HCT116 (cell line): ENCODE measurements at regions not wholly inside any gene's neighbourhood (a gene's known extent, or its start where the extent isn't known, plus 50 kb on each side); places are given as distances from the start of the nearest gene placed in this dataset.

Experiments used
- ATAC-seq: fragments of 200-7000 bp; cut with Tn5 transposase; 2 replicates; pipeline ENCODE4 v1.9.1; 2020; ENCODE audit warnings: mild to moderate bottlenecking, moderate library complexity
- BruUV-seq: library from RNA; stranded (reverse); fragments of 400-500 nt; replicated peaks from 2 replicates; lab custom pipeline; 2021; lab: Mats Ljungman, UMichigan
- CTCF ChIA-PET: fragments of 300-600 bp; sonication (Branson Sonifier 250); formaldehyde crosslinking; loops from one replicate; lab custom pipeline; 2021; ENCODE audit warnings: antibody characterized with exemption; lab: Charles Lee
- POLR2A ChIA-PET: fragments of 300-600, 350-600 bp; sonication (Branson Sonifier 250); formaldehyde crosslinking; loops from one replicate; lab custom pipeline; 2021; ENCODE audit warnings: antibody characterized with exemption; lab: Charles Lee
- RAD21 ChIA-PET, 2 experiments: fragments of 300-600 bp; sonication (Branson Sonifier 250); formaldehyde crosslinking; loops; one replicate each; lab custom pipeline; 2023; ENCODE audit warnings: low total read pairs in 2 of 2; ENCODE audit not compliant: uncharacterized antibody in 2 of 2, unreplicated experiment in 2 of 2, low non-redundant PET in 1 of 2; lab: Charles Lee
- DNase-seq: peaks from one replicate; pipeline ENCODE4 v3.0.0-alpha.2; 2010; ENCODE audit warnings: low read depth, low spot score
- H2AFZ ChIP-seq: fragments of 200-600 bp; shearing (Covaris generic), sonication (generic); 2 replicates; pipeline ENCODE4 v1.6.1; 2017; ENCODE audit warnings: low read depth, mixed run types, mixed read lengths, antibody characterized with exemption, low read length; ENCODE audit not compliant: poor library complexity, severe bottlenecking
- H3K27ac ChIP-seq: 2 replicates; pipeline ENCODE4 v1.5.1; 2012; ENCODE audit warnings: low read depth, low read length
- H3K27me3 ChIP-seq: fragments of 200-600 bp; sonication (generic); 2 replicates; pipeline ENCODE4 v1.6.1; 2016; ENCODE audit warnings: mixed run types, low read length, mixed read lengths; ENCODE audit not compliant: insufficient read depth
- H3K36me3 ChIP-seq, 2 experiments: fragments of 200-500 bp in 1 of 2; fragments of 200-600 bp in 1 of 2; sonication (Bioruptor generic) in 1 of 2; sonication (generic) in 1 of 2; 2 replicates each; pipeline versions ENCODE4 v1.5.1 to v1.6.1; 2014 to 2016; ENCODE audit warnings: low read length in 2 of 2, inconsistent platforms in 1 of 2, mixed read lengths in 1 of 2, mixed run types in 1 of 2; ENCODE audit not compliant: insufficient read depth in 2 of 2, control insufficient read depth in 1 of 2
- H3K4me1 ChIP-seq, 2 experiments: fragments of 200-600 bp in 1 of 2; sonication (generic) in 1 of 2; 2 replicates each; pipeline versions ENCODE4 v1.5.1 to v1.6.1; 2012 to 2017; ENCODE audit warnings: low read length in 2 of 2, inconsistent platforms in 1 of 2, mild to moderate bottlenecking in 1 of 2, mixed read lengths in 1 of 2, mixed run types in 1 of 2, moderate library complexity in 1 of 2; ENCODE audit not compliant: insufficient read depth in 2 of 2, control insufficient read depth in 1 of 2
- H3K4me2 ChIP-seq: fragments of 200-600 bp; sonication (generic); 2 replicates; pipeline ENCODE4 v1.6.1; 2017; ENCODE audit warnings: mixed run types, low read length, mixed read lengths
- H3K4me3 ChIP-seq, 2 experiments: fragments of 200-600 bp in 1 of 2; sonication (generic) in 1 of 2; replicated peaks in 1 of 2; 2 replicates each; pipeline ENCODE4 v1.5.1; 2011 to 2016; ENCODE audit warnings: low read length in 2 of 2, control low read depth in 1 of 2, low read depth in 1 of 2, mild to moderate bottlenecking in 1 of 2, mixed read lengths in 1 of 2, mixed run types in 1 of 2
- H3K79me2 ChIP-seq: fragments of 200-600 bp; sonication (generic); 2 replicates; pipeline ENCODE4 v1.6.1; 2017; ENCODE audit warnings: mild to moderate bottlenecking, mixed run types, low read length, moderate library complexity, mixed read lengths; ENCODE audit not compliant: insufficient read depth
- H3K9ac ChIP-seq: fragments of 200-600 bp; sonication (generic); 2 replicates; pipeline ENCODE4 v1.6.1; 2016; ENCODE audit warnings: low read length, mixed read lengths
- H3K9me2 ChIP-seq: fragments of 200-600 bp; sonication (generic), shearing (Covaris generic); 2 replicates; pipeline ENCODE4 v1.6.1; 2017; ENCODE audit warnings: mixed run types, mild to moderate bottlenecking, moderate library complexity; ENCODE audit not compliant: insufficient read depth
- H3K9me3 ChIP-seq, 2 experiments: fragments of 200-500 bp in 1 of 2; fragments of 200-600 bp in 1 of 2; sonication (Bioruptor generic) in 1 of 2; sonication (generic) in 1 of 2; 2 replicates each; pipeline ENCODE4 v1.6.1; 2014 to 2017; ENCODE audit warnings: low read length in 2 of 2, mixed read lengths in 2 of 2, inconsistent platforms in 1 of 2, low read depth in 1 of 2, mild to moderate bottlenecking in 1 of 2, mixed run types in 1 of 2, moderate library complexity in 1 of 2; ENCODE audit not compliant: control insufficient read depth in 1 of 2, insufficient read depth in 1 of 2
- H4K20me1 ChIP-seq: fragments of 200-600 bp; sonication (generic), shearing (Covaris generic); 2 replicates; pipeline ENCODE4 v1.6.1; 2017; ENCODE audit warnings: mixed run types, mild to moderate bottlenecking, moderate library complexity; ENCODE audit not compliant: insufficient read depth
- CEBPB ChIP-seq: IDR thresholded peaks from 2 replicates; pipeline ENCODE4 v1.6.1; 2012; ENCODE audit warnings: low read depth
- POLR2AphosphoS5 ChIP-seq: IDR thresholded peaks from 2 replicates; pipeline ENCODE4 v1.6.1; 2011; ENCODE audit warnings: mild to moderate bottlenecking, low read depth, low read length, moderate library complexity
- intact Hi-C: fragments of 100-400 bp; cut with micrococcal nuclease; formaldehyde crosslinking; loops from 2 replicates; pipeline ENCODE4 v1.10.0; 2022
- TF ChIP-seq, protein P1 (sequence below), 3 experiments: fragments of 200-600 bp in 1 of 3; sonication (generic) in 1 of 3; IDR thresholded peaks in 2 of 3; conservative IDR thresholded peaks in 1 of 3; 2 replicates each; pipeline ENCODE4 v1.5.1; 2012 to 2017; ENCODE audit warnings: low read depth in 2 of 3, low read length in 2 of 3, antibody characterized with exemption in 1 of 3, borderline replicate concordance in 1 of 3, control low read depth in 1 of 3, mild to moderate bottlenecking in 1 of 3, mixed read lengths in 1 of 3, mixed run types in 1 of 3, moderate library complexity in 1 of 3; ENCODE audit not compliant: insufficient read depth in 1 of 3
- TF ChIP-seq, protein P2 (sequence below): IDR thresholded peaks from 2 replicates; pipeline ENCODE4 v1.6.1; 2012

DNA sequence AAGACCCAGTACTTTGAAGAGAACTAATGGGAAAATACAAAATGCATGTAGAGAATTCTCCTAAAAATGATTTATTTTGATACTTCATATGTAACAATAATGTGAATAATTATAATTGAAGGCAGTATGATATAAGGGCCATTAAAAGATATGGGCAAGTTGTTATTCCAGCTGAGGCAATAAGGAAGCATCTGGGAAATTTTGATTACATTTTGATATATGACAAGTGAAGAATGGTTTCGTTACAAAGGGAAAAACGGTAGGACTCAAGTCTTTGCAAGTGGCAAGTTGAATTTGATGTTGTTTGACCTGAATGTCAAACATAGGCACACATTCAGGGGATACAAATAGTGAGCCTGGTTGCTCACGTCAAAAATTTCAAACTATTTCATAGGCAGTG lies 137.9 kb upstream of the TP63 start (continued):
- TF ChIP-seq, protein P1, sequence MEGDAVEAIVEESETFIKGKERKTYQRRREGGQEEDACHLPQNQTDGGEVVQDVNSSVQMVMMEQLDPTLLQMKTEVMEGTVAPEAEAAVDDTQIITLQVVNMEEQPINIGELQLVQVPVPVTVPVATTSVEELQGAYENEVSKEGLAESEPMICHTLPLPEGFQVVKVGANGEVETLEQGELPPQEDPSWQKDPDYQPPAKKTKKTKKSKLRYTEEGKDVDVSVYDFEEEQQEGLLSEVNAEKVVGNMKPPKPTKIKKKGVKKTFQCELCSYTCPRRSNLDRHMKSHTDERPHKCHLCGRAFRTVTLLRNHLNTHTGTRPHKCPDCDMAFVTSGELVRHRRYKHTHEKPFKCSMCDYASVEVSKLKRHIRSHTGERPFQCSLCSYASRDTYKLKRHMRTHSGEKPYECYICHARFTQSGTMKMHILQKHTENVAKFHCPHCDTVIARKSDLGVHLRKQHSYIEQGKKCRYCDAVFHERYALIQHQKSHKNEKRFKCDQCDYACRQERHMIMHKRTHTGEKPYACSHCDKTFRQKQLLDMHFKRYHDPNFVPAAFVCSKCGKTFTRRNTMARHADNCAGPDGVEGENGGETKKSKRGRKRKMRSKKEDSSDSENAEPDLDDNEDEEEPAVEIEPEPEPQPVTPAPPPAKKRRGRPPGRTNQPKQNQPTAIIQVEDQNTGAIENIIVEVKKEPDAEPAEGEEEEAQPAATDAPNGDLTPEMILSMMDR (IDR thresholded peaks at IDR 0.05 in 2 of 3, conservative IDR thresholded peaks at IDR 0.05 in 1 of 3; ENCODE audit: borderline replicate concordance in 1 of 3, insufficient read depth in 1 of 3, low read depth in 2 of 3, low read length in 2 of 3) = no peak

DNA sequence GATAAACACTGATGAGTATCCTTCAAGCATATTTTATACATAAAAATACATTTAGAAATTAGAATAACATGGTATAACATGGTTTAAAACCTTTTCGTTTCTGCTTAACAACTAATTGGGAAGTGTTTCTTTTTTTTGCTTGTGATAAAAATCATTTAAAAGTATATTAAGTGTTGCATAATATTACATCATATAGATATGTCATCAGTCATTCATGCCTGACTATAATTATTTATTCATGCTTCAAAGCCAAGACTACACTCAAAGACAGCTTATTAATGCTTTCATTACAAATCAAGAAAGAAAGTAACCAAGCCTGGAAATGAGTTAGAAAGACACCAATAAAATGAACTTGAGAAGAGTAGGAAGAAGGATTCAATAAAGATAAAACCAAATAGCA lies 136.6 kb upstream of the TP63 start:
- H2AFZ ChIP-seq = no peak overlapping the region
- TF ChIP-seq POLR2AphosphoS5 = no peak
- TF ChIP-seq, protein P2, sequence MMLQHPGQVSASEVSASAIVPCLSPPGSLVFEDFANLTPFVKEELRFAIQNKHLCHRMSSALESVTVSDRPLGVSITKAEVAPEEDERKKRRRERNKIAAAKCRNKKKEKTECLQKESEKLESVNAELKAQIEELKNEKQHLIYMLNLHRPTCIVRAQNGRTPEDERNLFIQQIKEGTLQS = no peak
- TF ChIP-seq CEBPB = peak; percentile 35; the same call in 1 of the 2 replicates
- TF ChIP-seq, all 23 proteins: peak for 1
- intact Hi-C loops = no loop called here

More for the DNA sequence above, 136.6 kb upstream of the TP63 start:
- ChIA-PET CTCF (no interaction called here), RAD21 (no interaction called here), POLR2A (no interaction called here)
- H4K20me1 ChIP-seq = no peaks in the 10 kb centered on the region
- H3K4me2 ChIP-seq = no peak overlapping the region
- H3K27me3 ChIP-seq = no peaks in the 10 kb centered on the region
- BruUV-seq = no TSS peak
- H3K36me3 ChIP-seq = no peaks in the 10 kb centered on the region
- H3K27ac ChIP-seq = no peak overlapping the region
- no peaks in the 10 kb centered on the region for H3K9me2 ChIP-seq
- no peak overlapping the region for H3K4me3 ChIP-seq
- DNase-seq (no peak), ATAC-seq (no peak)
- H3K79me2 ChIP-seq = no peaks in the 10 kb centered on the region
- H3K9me3 ChIP-seq = no peaks in the 10 kb centered on the region
- no peak overlapping the region for H3K9ac ChIP-seq
- no peaks in the 10 kb centered on the region for H3K4me1 ChIP-seq
